ENCODE measurements at regions not wholly inside any gene's neighbourhood (a gene's known extent, or its start where the extent isn't known, plus 50 kb on each side); places are given as distances from the start of the nearest gene placed in this dataset.
"Not testable (repeated sequence)": the region's sequence is repeated elsewhere in the genome, so short reads cannot be mapped to it uniquely, and the experiment has no call there.

- DNase-seq (ENCODE audit: low spot score): no peak
Observed at GRCh38 chr14:51581017-51581881, 70.5 kb upstream of the FRMD6 start.

GRCh38 chr14:51582437-51582836 is 69.3 kb upstream of the FRMD6 start:
- DNase-seq (ENCODE audit: low spot score): no peak

GRCh38 chr14:51585055-51585454 is 66.7 kb upstream of the FRMD6 start:
- DNase-seq (ENCODE audit: low spot score): no peak

DNA sequence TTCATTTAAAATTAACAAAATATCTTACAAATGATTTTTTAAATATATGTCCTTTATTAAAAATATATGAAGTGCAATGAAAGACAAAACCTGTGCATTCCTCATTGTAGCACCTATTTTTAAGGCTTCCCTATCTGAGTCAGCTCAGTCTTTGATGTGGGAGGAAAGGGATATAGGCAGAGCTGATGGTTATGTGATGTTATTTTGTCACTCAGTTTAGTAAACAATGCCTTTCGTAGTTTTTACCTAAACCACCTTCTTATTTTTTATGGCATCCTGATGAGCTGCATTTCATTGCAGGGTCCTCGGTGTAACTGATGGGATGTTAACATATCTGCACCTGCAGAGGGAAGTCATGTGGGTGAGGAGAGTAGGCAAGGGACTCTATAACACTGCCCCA is 58.9 kb upstream of the FRMD6 start:
- DNase-seq (ENCODE audit: low spot score): no peak

DNA sequence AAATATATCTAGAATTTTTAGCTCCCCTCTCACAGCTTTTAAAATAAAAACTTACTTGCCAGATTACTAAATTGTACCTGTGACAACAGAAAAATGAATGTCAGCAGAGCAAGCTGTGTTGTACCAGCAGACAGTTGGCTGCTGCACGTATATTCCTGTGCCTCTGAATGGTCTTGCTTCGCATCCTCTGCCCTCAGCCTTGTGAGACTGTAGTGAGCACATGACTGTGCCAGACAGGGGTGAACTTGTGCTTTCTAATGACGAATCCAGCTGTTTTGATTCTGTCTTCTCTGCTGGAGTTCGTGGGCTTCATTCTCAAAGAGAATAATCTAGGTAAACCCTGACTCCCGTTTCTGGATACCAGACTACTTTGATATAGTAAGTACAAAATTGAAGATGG is 58.3 kb upstream of the FRMD6 start:
- DNase-seq (ENCODE audit: low spot score): no peak

DNA sequence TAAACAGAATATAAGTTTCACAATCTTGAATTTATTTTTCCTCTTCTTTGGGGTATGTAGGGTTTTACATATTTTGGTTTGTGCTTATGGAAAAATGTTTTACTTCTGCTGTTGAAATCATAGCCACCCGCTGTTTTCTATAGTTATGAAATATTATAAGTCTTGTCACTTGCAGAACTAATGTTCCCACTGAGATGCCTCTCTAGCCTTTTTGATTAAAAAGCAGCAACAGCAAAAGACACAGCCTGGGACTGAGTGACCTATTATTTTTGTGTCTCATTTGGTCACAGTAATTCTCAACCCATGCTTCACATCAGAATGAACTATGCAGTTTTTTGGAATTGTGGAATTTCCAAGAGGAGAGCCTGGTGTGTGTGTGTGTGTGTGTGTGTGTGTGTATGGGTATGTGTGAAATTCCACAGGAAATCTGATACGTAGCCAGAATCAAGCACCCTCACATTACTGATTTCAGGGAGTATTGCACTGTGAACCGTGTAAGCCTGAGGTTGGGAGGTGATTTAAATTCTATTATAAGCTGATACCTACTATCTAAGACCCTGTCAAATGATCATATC is 55.7 kb upstream of the FRMD6 start:
- no peak for DNase-seq (ENCODE audit: low spot score)

DNA sequence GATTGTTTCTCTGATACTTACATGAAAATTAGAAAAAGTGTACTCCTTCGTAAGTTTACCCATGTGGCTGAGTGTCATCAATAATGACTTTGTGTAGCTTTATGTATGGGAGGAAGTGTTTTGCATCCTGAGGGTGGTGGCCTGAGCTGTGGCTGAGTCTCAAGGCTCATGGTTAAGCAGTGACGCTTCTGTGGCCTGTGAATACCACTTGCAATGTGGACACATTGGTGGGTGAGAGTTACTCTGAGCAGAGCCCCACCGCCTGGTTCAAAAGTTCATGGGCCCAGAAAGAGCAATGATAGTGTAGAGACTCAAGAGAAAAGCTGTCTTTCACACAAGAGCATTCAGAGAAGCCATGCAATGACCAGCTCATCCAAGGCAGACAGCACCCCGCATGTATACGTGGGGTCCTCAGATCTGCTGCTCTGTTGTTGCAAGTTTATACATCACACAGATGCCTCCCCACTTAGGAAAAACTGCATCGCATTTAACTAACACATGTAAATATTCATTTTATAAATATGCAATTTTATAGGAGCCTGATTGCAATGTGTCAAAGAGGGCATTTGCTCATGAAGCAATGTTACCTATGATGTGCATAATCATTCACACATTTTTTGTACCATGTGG is 55.1 kb upstream of the FRMD6 start:
- DNase-seq (ENCODE audit: low spot score): no peak

GRCh38 chr14:51597261-51598001 is 54.3 kb upstream of the FRMD6 start:
- no peak for DNase-seq (ENCODE audit: low spot score)

- not testable (repeated sequence) for DNase-seq (ENCODE audit: low spot score)
Observed at GRCh38 chr14:51598924-51599600, 52.6 kb upstream of the FRMD6 start.

- no peak for DNase-seq (ENCODE audit: low spot score)
Observed at GRCh38 chr14:51600658-51601057, 51.1 kb upstream of the FRMD6 start.
